ENCODE measurements at regions not wholly inside any gene's neighbourhood (a gene's known extent, or its start where the extent isn't known, plus 50 kb on each side); places are given as distances from the start of the nearest gene placed in this dataset.

- TF ChIP-seq POLR2A (IDR thresholded peaks at IDR 0.05; ENCODE audit: low read depth, low read length) (no peak), POLR2AphosphoS5 (IDR thresholded peaks at IDR 0.05; ENCODE audit: low read depth, low read length) (no peak), POU2F2 (IDR thresholded peaks at IDR 0.05; ENCODE audit: low read depth, low read length) (no peak)
These were observed 179.9 kb upstream of the JAG1 start for GRCh38 chr20:10853731-10854130.
